GM19025 (cell line): ENCODE measurements at regions not wholly inside any gene's neighbourhood (a gene's known extent, or its start where the extent isn't known, plus 50 kb on each side); places are given as distances from the start of the nearest gene placed in this dataset.

Source experiments
- ATAC-seq: cut with Tn5 transposase; IDR thresholded peaks from one replicate; pipeline ENCODE4 v1.9.1; 2021; ENCODE audit warnings: mild to moderate bottlenecking, low read depth, moderate library complexity; ENCODE audit not compliant: unreplicated experiment

GRCh38 chr3:128515-129172 lies 67.9 kb upstream of the CHL1 start:
- no peak for ATAC-seq

DNA sequence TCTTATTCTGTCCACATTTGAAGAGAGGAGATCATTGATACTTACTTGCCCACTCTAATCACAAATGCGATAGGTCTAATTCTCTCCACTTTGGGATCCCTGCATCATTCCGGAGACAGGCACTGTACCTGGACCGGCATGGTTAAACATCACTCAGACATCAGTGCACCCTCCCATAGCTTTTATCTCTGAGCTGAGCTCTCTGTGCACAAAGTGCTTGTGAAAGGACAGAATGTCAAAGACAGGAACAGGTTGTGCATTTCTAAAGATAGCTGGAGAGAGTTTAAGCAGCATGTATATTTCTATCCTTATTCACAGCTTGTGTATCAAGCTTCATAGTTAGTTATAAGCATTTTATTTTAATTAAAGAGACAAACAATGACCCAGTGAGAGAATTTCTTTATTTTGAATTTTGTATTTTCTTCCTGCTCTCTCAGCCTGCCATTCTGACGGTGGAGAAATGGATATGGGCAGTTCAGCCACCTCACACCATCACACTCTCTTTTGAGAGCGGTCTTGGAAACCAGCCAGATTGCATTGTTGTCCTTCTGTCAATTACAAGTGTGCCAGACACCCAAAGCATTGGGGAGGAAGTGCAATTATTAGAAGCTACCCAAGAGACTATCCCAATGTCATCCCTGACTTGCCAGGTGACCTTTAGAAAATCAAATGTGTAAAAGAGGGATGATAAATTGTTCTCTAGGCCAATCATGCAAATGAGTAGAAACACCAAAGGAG lies 65.2 kb upstream of the CHL1 start:
- ATAC-seq, result no peak

GRCh38 chr3:132378-132777 lies 64.2 kb upstream of the CHL1 start:
- ATAC-seq, result no peak

DNA sequence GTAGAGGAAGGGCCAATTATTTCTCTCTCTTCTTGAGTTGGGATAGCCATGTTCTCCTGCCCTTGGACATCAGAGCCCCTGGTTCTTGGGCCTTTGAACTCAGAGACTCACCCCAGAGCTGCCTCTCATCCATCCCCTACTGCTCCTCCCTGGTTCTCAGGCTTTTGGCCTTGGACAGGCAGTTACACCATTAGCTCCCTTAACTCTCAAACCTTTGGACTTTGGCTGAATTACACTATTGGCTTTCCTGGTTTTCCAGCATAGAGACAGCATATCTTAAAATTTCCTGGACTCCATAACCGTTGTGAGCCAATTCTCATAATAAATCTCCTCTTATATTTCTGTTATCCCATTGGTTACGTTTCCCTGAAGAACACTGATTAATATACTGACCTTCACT lies 63.7 kb upstream of the CHL1 start:
- no peak for ATAC-seq

DNA sequence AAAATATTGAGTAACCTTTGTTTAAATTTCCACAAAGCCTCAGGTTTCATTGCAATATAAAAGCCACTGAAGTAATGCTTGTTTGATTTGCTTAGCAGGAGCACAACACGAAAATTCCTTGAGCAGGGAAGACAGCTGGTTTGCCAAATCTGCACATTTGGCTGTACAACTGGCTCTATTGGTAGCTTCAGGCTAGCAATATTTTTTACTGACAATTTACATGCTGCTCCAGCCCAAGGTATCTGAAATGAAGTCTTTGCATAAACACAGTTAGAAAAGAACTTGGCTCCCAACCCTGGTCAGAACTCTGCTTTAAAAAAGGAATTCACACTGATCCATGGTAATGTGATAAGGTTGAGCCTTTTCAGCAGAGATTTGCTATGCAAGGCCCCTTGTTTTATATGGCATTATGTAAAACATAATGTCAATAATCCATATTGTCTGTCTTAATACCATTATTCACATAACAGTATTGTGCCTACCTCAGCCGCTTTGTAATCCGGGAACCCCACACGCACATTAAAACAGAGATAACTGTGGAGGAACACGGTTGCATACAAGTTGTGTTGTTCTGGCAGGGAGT lies 55.7 kb upstream of the CHL1 start:
- ATAC-seq, result no peak
